ENCODE measurements at regions not wholly inside any gene's neighbourhood (a gene's known extent, or its start where the extent isn't known, plus 50 kb on each side); places are given as distances from the start of the nearest gene placed in this dataset.

DNA sequence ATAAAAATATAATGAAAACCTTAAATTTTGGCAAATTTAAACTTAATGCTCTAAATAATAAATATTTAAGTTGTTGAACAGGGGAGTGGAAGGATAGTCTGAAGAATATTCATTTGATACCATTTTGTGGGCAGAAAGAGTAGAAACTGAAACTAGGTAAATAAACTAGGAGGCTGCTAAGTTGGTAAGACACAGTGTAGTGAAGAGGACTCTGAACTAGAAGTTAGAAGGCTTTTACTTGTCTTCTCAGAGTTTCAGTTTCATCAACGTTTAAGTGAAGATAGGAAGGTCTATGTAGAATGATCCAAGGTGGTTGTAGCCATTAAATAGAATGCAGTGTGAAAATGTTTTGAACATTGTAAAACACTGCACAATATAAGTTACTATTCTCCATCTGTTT is 516.9 kb downstream of the AMY1C start:
- TF ChIP-seq, protein P1, sequence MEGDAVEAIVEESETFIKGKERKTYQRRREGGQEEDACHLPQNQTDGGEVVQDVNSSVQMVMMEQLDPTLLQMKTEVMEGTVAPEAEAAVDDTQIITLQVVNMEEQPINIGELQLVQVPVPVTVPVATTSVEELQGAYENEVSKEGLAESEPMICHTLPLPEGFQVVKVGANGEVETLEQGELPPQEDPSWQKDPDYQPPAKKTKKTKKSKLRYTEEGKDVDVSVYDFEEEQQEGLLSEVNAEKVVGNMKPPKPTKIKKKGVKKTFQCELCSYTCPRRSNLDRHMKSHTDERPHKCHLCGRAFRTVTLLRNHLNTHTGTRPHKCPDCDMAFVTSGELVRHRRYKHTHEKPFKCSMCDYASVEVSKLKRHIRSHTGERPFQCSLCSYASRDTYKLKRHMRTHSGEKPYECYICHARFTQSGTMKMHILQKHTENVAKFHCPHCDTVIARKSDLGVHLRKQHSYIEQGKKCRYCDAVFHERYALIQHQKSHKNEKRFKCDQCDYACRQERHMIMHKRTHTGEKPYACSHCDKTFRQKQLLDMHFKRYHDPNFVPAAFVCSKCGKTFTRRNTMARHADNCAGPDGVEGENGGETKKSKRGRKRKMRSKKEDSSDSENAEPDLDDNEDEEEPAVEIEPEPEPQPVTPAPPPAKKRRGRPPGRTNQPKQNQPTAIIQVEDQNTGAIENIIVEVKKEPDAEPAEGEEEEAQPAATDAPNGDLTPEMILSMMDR (IDR thresholded peaks at IDR 0.05), result no peak
- no peak for TF ChIP-seq POLR2AphosphoS5 (IDR thresholded peaks at IDR 0.05)
